Amniotic stem cell (primary cell): ENCODE measurements at regions not wholly inside any gene's neighbourhood (a gene's known extent, or its start where the extent isn't known, plus 50 kb on each side); places are given as distances from the start of the nearest gene placed in this dataset.

Source experiments
- DNase-seq: peaks from one replicate; lab custom pipeline; 2025; lab: John Stamatoyannopoulos, UW

GRCh38 chr9:84589542-84589941, 80.0 kb upstream of the NTRK2 start:
- DNase-seq = no peak

GRCh38 chr9:84590706-84591105, 78.8 kb upstream of the NTRK2 start:
- DNase-seq = no peak

GRCh38 chr9:84592918-84593317, 76.6 kb upstream of the NTRK2 start:
- DNase-seq = no peak

- no peak for DNase-seq
Observed at GRCh38 chr9:84593352-84593751, 76.2 kb upstream of the NTRK2 start.

- DNase-seq = no peak
Observed at GRCh38 chr9:84597131-84597530, 72.4 kb upstream of the NTRK2 start.

GRCh38 chr9:84598921-84599636, 70.5 kb upstream of the NTRK2 start:
- no peak for DNase-seq

- no peak for DNase-seq
Observed at GRCh38 chr9:84600739-84601138, 68.8 kb upstream of the NTRK2 start.

GRCh38 chr9:84604223-84604622, 65.3 kb upstream of the NTRK2 start:
- no peak for DNase-seq

GRCh38 chr9:84609779-84610178, 59.8 kb upstream of the NTRK2 start:
- DNase-seq = no peak

GRCh38 chr9:84613431-84613830, 56.1 kb upstream of the NTRK2 start:
- DNase-seq = no peak

- no peak for DNase-seq
Observed at GRCh38 chr9:84615544-84615943, 54.0 kb upstream of the NTRK2 start.

GRCh38 chr9:84617411-84618029, 52.0 kb upstream of the NTRK2 start:
- DNase-seq = no peak
